T-cell (primary cell): ENCODE measurements at regions not wholly inside any gene's neighbourhood (a gene's known extent, or its start where the extent isn't known, plus 50 kb on each side); places are given as distances from the start of the nearest gene placed in this dataset.
"Not testable (repeated sequence)": the region's sequence is repeated elsewhere in the genome, so short reads cannot be mapped to it uniquely, and the experiment has no call there.

Experiments
- ATAC-seq, 4 experiments: fragments of 200-7000 bp in 3 of 4; fragments of 150-1000 bp in 1 of 4; cut with Tn5 transposase; replicated peaks in 1 of 4; 1 replicate in 3 of 4; 2 replicates in 1 of 4; pipeline ENCODE4 v1.10.0; 2021; ENCODE audit warnings: moderate library complexity in 3 of 4, mild to moderate bottlenecking in 2 of 4, moderate number of reproducible peaks in 1 of 4
- CTCF ChIA-PET, 2 donors: fragments of 300-600 bp; sonication (Branson Sonifier 250); formaldehyde crosslinking; loops; one replicate each; lab custom pipeline; 2022; ENCODE audit warnings: antibody characterized with exemption in 2 of 2; lab: Charles Lee
- POLR2A ChIA-PET, 2 donors: fragments of 300-600 bp; sonication (Branson Sonifier 250); formaldehyde crosslinking; loops; one replicate each; lab custom pipeline; 2022; ENCODE audit warnings: antibody characterized with exemption in 2 of 2; lab: Charles Lee
- DNase-seq, 35 experiments: peaks; one replicate each; pipeline versions ENCODE4 v3.0.0 to v3.0.0-alpha.2; 2013 to 2023
- H3K27ac ChIP-seq: one replicate; pipeline ENCODE4 v1.5.1; 2013; ENCODE audit warnings: low read length
- H3K27me3 ChIP-seq, 2 experiments: replicated peaks in 1 of 2; 1 replicate in 1 of 2; 2 replicates in 1 of 2; pipeline versions ENCODE4 v1.6.1 to v1.7.0; 2013; ENCODE audit warnings: low read length in 1 of 2, mixed read lengths in 1 of 2; ENCODE audit not compliant: control insufficient read depth in 2 of 2, insufficient read depth in 2 of 2; ENCODE audit errors: extremely low read depth in 1 of 2
- H3K36me3 ChIP-seq, 2 donors: 1 replicate in 1 of 2; 2 replicates in 1 of 2; pipeline versions ENCODE4 v1.6.1 to v1.7.0; 2013; ENCODE audit warnings: low read length in 1 of 2; ENCODE audit not compliant: control insufficient read depth in 2 of 2, insufficient read depth in 1 of 2; ENCODE audit errors: extremely low read depth in 1 of 2
- H3K4me1 ChIP-seq, 2 experiments: 1 replicate in 1 of 2; 2 replicates in 1 of 2; pipeline versions ENCODE4 v1.6.1 to v1.7.0; 2013; ENCODE audit warnings: low read length in 2 of 2, mixed read lengths in 1 of 2; ENCODE audit not compliant: insufficient read depth in 2 of 2, control insufficient read depth in 1 of 2; ENCODE audit errors: extremely low read depth in 1 of 2
- H3K4me3 ChIP-seq, 2 donors: 1 replicate in 1 of 2; 2 replicates in 1 of 2; pipeline versions ENCODE4 v1.5.1 to v1.7.0; 2013; ENCODE audit warnings: mild to moderate bottlenecking in 2 of 2, low read length in 1 of 2, moderate library complexity in 1 of 2; ENCODE audit not compliant: control insufficient read depth in 1 of 2; ENCODE audit errors: extremely low read depth in 1 of 2
- H3K9me3 ChIP-seq: 2 replicates; pipeline ENCODE4 v1.7.0; 2013
- H3K27ac Mint-ChIP-seq, 2 donors: one replicate each; pipeline ENCODE4 v1.8.0; 2020 to 2021; ENCODE audit warnings: mild to moderate bottlenecking in 2 of 2, mixed read lengths in 2 of 2
- H3K27me3 Mint-ChIP-seq, 2 donors: one replicate each; pipeline ENCODE4 v1.8.0; 2021 to 2022; ENCODE audit warnings: mixed read lengths in 2 of 2
- H3K36me3 Mint-ChIP-seq: one replicate; pipeline ENCODE4 v1.8.0; 2021; ENCODE audit warnings: mixed read lengths
- H3K4me1 Mint-ChIP-seq, 3 donors: one replicate each; pipeline ENCODE4 v1.8.0; 2020 to 2022; ENCODE audit warnings: mixed read lengths in 3 of 3, mild to moderate bottlenecking in 1 of 3
- H3K4me3 Mint-ChIP-seq, 3 donors: one replicate each; pipeline ENCODE4 v1.8.0; 2020 to 2022; ENCODE audit warnings: mild to moderate bottlenecking in 3 of 3, mixed read lengths in 3 of 3, moderate library complexity in 3 of 3
- H3K9me3 Mint-ChIP-seq, 3 donors: one replicate each; pipeline ENCODE4 v1.8.0; 2020 to 2022; ENCODE audit warnings: mixed read lengths in 3 of 3
- WGBS: methylation state at CpG from one replicate; pipeline ENCODE4 v1.1.5; 2013; ENCODE audit warnings: missing lambda C conversion rate; ENCODE audit not compliant: insufficient coverage; 5-methylcytosine and 5-hydroxymethylcytosine counted together

- Histone ChIP-seq H3K4me3 (no peak overlapping the region), H3K27me3 (no peaks in the 10 kb centered on the region), H3K27ac (no peak overlapping the region), H3K4me1 (no peaks in the 10 kb centered on the region), H3K36me3 (no peaks in the 10 kb centered on the region), H3K9me3 (no peaks in the 10 kb centered on the region)
- ChIA-PET CTCF (no interaction called here), POLR2A (no interaction called here)
- Mint-ChIP-seq H3K27me3 (no peaks in the 10 kb centered on the region), H3K4me1 (no peaks in the 10 kb centered on the region), H3K27ac (no peak overlapping the region), H3K9me3 (peaks cover 0 to 4% (median 2%) of the 10 kb centered on the region in 3 donors), H3K36me3 (no peaks in the 10 kb centered on the region), H3K4me3 (no peak overlapping the region)
- no peak for ATAC-seq
- WGBS, result 80% methylated on average over 1 of the region's 1 CpG
- DNase-seq, result no peak
Observed at GRCh38 chrX:63285375-63285774, 65.8 kb downstream of the SPIN4 start.

GRCh38 chrX:63284659-63285058 is 66.5 kb downstream of the SPIN4 start:
- no CpG with 5 or more reads among the region's 2 CpGs for WGBS
- no peaks in the 10 kb centered on the region for H3K27me3 Mint-ChIP-seq
- DNase-seq (no peak), ATAC-seq (no peak)
- H3K4me3 Mint-ChIP-seq, result no peak overlapping the region
- no peaks in the 10 kb centered on the region for H3K4me1 ChIP-seq
- H3K9me3 Mint-ChIP-seq, result peaks cover 0 to 3% (median 0%) of the 10 kb centered on the region in 3 donors
- no peak overlapping the region for H3K27ac Mint-ChIP-seq
- H3K36me3 ChIP-seq, result no peaks in the 10 kb centered on the region
- no peak overlapping the region for H3K4me3 ChIP-seq
- no peaks in the 10 kb centered on the region for H3K36me3 Mint-ChIP-seq
- no peaks in the 10 kb centered on the region for H3K4me1 Mint-ChIP-seq
- ChIA-PET POLR2A (no interaction called here), CTCF (no interaction called here)
- H3K9me3 ChIP-seq, result no peaks in the 10 kb centered on the region
- H3K27ac ChIP-seq, result no peak overlapping the region
- H3K27me3 ChIP-seq, result no peaks in the 10 kb centered on the region

GRCh38 chrX:63283348-63283747 is 67.8 kb downstream of the SPIN4 start:
- H3K27me3 ChIP-seq, result no peaks in the 10 kb centered on the region
- DNase-seq, result no peak
- H3K27ac Mint-ChIP-seq, result no peak overlapping the region
- no peaks in the 10 kb centered on the region for H3K4me1 ChIP-seq
- H3K9me3 ChIP-seq, result no peaks in the 10 kb centered on the region
- WGBS, result no CpG with 5 or more reads among the region's 4 CpGs
- no peak overlapping the region for H3K27ac ChIP-seq
- no peak overlapping the region for H3K4me3 Mint-ChIP-seq
- ChIA-PET POLR2A (no interaction called here), CTCF (no interaction called here)
- ATAC-seq, result no peak
- peaks cover 0 to 3% (median 0%) of the 10 kb centered on the region in 3 donors for H3K9me3 Mint-ChIP-seq
- H3K4me3 ChIP-seq, result no peak overlapping the region
- H3K27me3 Mint-ChIP-seq, result no peaks in the 10 kb centered on the region
- H3K36me3 Mint-ChIP-seq, result no peaks in the 10 kb centered on the region
- H3K36me3 ChIP-seq, result no peaks in the 10 kb centered on the region
- H3K4me1 Mint-ChIP-seq, result no peaks in the 10 kb centered on the region

- POLR2A ChIA-PET, result no interaction called here
- Histone ChIP-seq H3K27me3 (no peaks in the 10 kb centered on the region), H3K9me3 (no peaks in the 10 kb centered on the region), H3K27ac (no peak overlapping the region), H3K4me3 (no peak overlapping the region), H3K36me3 (no peaks in the 10 kb centered on the region), H3K4me1 (no peaks in the 10 kb centered on the region)
- no peaks in the 10 kb centered on the region for H3K36me3 Mint-ChIP-seq
- no peaks in the 10 kb centered on the region for H3K27me3 Mint-ChIP-seq
- H3K27ac Mint-ChIP-seq, result no peak overlapping the region
- CTCF ChIA-PET, result interaction anchor here in 1 of 2 donors (0.6 kb wide), 1 partner anchor 12 kb away, joined by 3 read pairs; no protein-coding TSS in a partner anchor
- peaks cover 0 to 3% (median 0%) of the 10 kb centered on the region in 3 donors for H3K9me3 Mint-ChIP-seq
- H3K4me3 Mint-ChIP-seq, result no peak overlapping the region
- ATAC-seq (no peak), DNase-seq (no peak)
- H3K4me1 Mint-ChIP-seq, result no peaks in the 10 kb centered on the region
Observed at GRCh38 chrX:63282828-63283227, 68.3 kb downstream of the SPIN4 start.

GRCh38 chrX:63282077-63282476 is 69.1 kb downstream of the SPIN4 start:
- CTCF ChIA-PET, result interaction anchor here in 1 of 2 donors (0.6 kb wide), 1 partner anchor 11 kb away, joined by 3 read pairs; no protein-coding TSS in a partner anchor
- no peaks in the 10 kb centered on the region for H3K4me1 ChIP-seq
- H3K4me3 ChIP-seq, result no peak overlapping the region
- no peaks in the 10 kb centered on the region for H3K9me3 ChIP-seq
- no peak overlapping the region for H3K27ac ChIP-seq
- Mint-ChIP-seq H3K9me3 (peaks cover 0 to 3% (median 0%) of the 10 kb centered on the region in 3 donors), H3K4me3 (no peak overlapping the region), H3K4me1 (no peaks in the 10 kb centered on the region), H3K27me3 (no peaks in the 10 kb centered on the region), H3K36me3 (no peaks in the 10 kb centered on the region), H3K27ac (no peak overlapping the region)
- POLR2A ChIA-PET, result no interaction called here
- no peaks in the 10 kb centered on the region for H3K36me3 ChIP-seq
- no CpG with 5 or more reads among the region's 2 CpGs for WGBS
- DNase-seq (no peak), ATAC-seq (no peak)
- H3K27me3 ChIP-seq, result no peaks in the 10 kb centered on the region

- H3K4me3 Mint-ChIP-seq, result no peak overlapping the region
- no peaks in the 10 kb centered on the region for H3K27me3 Mint-ChIP-seq
- Histone ChIP-seq H3K36me3 (no peaks in the 10 kb centered on the region), H3K9me3 (no peaks in the 10 kb centered on the region), H3K27ac (no peak overlapping the region), H3K27me3 (no peaks in the 10 kb centered on the region), H3K4me1 (no peaks in the 10 kb centered on the region), H3K4me3 (no peak overlapping the region)
- CTCF ChIA-PET, result no interaction called here
- ATAC-seq, result no peak
- H3K4me1 Mint-ChIP-seq, result no peaks in the 10 kb centered on the region
- H3K27ac Mint-ChIP-seq, result no peak overlapping the region
- 80% methylated on average over 1 of the region's 6 CpGs for WGBS
- POLR2A ChIA-PET, result no interaction called here
- H3K36me3 Mint-ChIP-seq, result no peaks in the 10 kb centered on the region
- no peak for DNase-seq
- peaks cover 0 to 3% (median 0%) of the 10 kb centered on the region in 3 donors for H3K9me3 Mint-ChIP-seq
Observed at GRCh38 chrX:63281465-63281864, 69.7 kb downstream of the SPIN4 start.

- H3K27me3 ChIP-seq, H3K4me3 Mint-ChIP-seq, H3K9me3 Mint-ChIP-seq, POLR2A ChIA-PET, H3K4me1 ChIP-seq, DNase-seq, H3K36me3 Mint-ChIP-seq, H3K9me3 ChIP-seq, H3K4me3 ChIP-seq, H3K27ac Mint-ChIP-seq, H3K27ac ChIP-seq, H3K36me3 ChIP-seq, H3K27me3 Mint-ChIP-seq, ATAC-seq, H3K4me1 Mint-ChIP-seq: not testable (repeated sequence)
- WGBS, result no CpG with 5 or more reads among the region's 3 CpGs
- CTCF ChIA-PET, result interaction anchor here in 1 of 2 donors (0.6 kb wide), 1 partner anchor 148 kb away, joined by 4 read pairs; no protein-coding TSS in a partner anchor
Observed at GRCh38 chrX:63277394-63277793, 73.7 kb downstream of the SPIN4 start.
